ENCODE measurements at regions not wholly inside any gene's neighbourhood (a gene's known extent, or its start where the extent isn't known, plus 50 kb on each side); places are given as distances from the start of the nearest gene placed in this dataset.
"Not testable (repeated sequence)": the region's sequence is repeated elsewhere in the genome, so short reads cannot be mapped to it uniquely, and the experiment has no call there.

DNA sequence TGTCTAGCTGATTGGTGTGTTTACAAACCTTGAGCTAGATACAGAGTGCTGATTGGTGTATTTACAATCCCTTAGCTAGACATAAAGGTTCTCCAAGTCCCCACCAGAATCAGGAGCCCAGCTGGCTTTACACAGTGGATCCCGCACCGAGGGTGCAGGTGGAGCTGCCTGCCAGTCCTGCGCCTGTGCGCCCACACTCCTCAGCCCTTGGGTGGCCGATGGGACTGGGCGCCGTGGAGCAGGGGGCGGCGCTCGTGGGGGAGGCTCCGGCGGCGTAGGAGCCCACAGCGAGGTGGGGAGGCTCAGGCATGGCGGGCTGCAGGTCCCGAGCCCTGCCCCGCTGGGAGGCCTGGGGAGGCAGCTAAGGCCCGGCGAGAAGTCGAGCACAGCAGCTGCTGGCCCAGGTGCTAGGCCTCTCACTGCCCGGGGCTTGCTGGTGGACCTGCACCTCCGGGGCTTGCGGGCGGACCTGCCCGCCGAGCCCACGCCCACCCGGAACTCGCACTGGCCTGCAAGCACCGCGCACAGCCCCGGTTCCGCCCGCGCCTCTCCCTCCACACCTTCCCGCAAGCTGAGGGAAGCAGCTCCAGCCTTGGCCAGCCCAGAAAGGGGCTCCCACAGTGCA is 51.0 kb upstream of the CDYL start:
- ATAC-seq; intact Hi-C loops (cut with micrococcal nuclease); H3K27me3 Mint-ChIP-seq (ENCODE audit: low read depth in 2 of 2); H3K36me3 Mint-ChIP-seq; H3K27ac ChIP-seq (ENCODE audit: low read length); DNase-seq; H3K4me3 Mint-ChIP-seq; H3K27ac Mint-ChIP-seq; H3K27me3 ChIP-seq (ENCODE audit: control insufficient read depth, insufficient read depth, low read length); H3K9me3 Mint-ChIP-seq; H3K4me3 ChIP-seq (ENCODE audit: low read length); H3K4me1 ChIP-seq (ENCODE audit: control insufficient read depth, insufficient read depth, low read length); H3K36me3 ChIP-seq (ENCODE audit: control insufficient read depth, insufficient read depth, low read length); H3K9me3 ChIP-seq (ENCODE audit: control insufficient read depth, insufficient read depth, low read length): not testable (repeated sequence)
- H3K4me1 Mint-ChIP-seq = peaks cover 11 to 12% of the 10 kb centered on the region in 2 donors
- 97% methylated on average over 36 of the region's 36 CpGs for WGBS (ENCODE audit: insufficient coverage)

DNA sequence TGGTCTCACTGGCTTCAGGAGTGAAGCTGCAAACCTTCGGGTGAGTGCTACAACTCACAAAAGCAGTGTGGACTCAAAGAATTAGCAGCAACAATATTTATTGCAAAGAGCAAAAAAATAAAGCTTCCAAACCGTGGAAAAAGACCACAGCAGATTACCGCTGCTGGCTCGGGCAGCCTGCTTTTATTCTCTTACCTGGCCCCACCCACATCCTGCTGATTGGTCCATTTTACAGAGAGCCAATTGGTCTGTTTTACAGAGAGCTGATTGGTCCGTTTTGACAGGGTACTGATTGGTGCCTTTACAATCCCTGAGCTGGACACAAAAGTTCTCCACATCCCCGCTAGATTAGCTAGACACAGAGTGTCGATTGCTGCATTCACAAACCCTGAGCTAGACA is 51.5 kb upstream of the CDYL start:
- DNase-seq; H3K27ac Mint-ChIP-seq; H3K27me3 Mint-ChIP-seq (ENCODE audit: low read depth in 2 of 2); H3K4me1 ChIP-seq (ENCODE audit: control insufficient read depth, insufficient read depth, low read length); H3K9me3 Mint-ChIP-seq; intact Hi-C loops (cut with micrococcal nuclease); H3K27ac ChIP-seq (ENCODE audit: low read length); H3K36me3 ChIP-seq (ENCODE audit: control insufficient read depth, insufficient read depth, low read length); H3K36me3 Mint-ChIP-seq; H3K9me3 ChIP-seq (ENCODE audit: control insufficient read depth, insufficient read depth, low read length); ATAC-seq; H3K4me3 Mint-ChIP-seq; H3K27me3 ChIP-seq (ENCODE audit: control insufficient read depth, insufficient read depth, low read length); H3K4me3 ChIP-seq (ENCODE audit: low read length): not testable (repeated sequence)
- WGBS (ENCODE audit: insufficient coverage) = 95% methylated on average over 7 of the region's 7 CpGs
- H3K4me1 Mint-ChIP-seq = peaks cover 11 to 12% of the 10 kb centered on the region in 2 donors

DNA sequence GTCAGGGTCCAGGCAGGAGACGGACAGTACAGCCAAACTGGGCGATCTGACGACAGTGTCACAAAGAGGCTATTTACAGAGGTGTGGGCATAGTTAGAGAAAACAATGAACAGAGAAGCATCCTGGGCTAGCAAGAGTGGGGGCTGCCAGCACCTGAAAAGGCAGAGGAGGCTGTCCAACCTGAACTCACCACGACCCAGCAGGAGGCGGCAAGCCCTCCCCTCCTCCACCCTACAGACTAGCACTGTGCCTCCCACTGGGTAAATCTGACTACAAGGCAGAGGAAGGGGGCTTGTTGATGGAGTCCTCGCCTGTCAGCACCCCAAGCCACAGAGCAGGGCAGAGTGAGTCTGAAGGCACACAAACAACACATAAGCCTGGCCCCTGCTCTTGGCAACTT is 52.8 kb upstream of the CDYL start:
- no peak overlapping the region for H3K4me3 Mint-ChIP-seq
- peaks cover 2 to 7% of the 10 kb centered on the region in 2 donors for H3K27me3 Mint-ChIP-seq (ENCODE audit: low read depth in 2 of 2)
- Histone ChIP-seq H3K36me3 (ENCODE audit: control insufficient read depth, insufficient read depth, low read length) (no peaks in the 10 kb centered on the region), H3K27ac (ENCODE audit: low read length) (no peak overlapping the region), H3K27me3 (ENCODE audit: control insufficient read depth, insufficient read depth, low read length) (no peaks in the 10 kb centered on the region), H3K4me3 (ENCODE audit: low read length) (no peak overlapping the region), H3K9me3 (ENCODE audit: control insufficient read depth, insufficient read depth, low read length) (no peaks in the 10 kb centered on the region), H3K4me1 (ENCODE audit: control insufficient read depth, insufficient read depth, low read length) (peaks cover 4% of the 10 kb centered on the region)
- no peaks in the 10 kb centered on the region for H3K9me3 Mint-ChIP-seq
- ATAC-seq = no peak
- H3K36me3 Mint-ChIP-seq = no peaks in the 10 kb centered on the region
- no peak overlapping the region for H3K27ac Mint-ChIP-seq
- intact Hi-C loops (cut with micrococcal nuclease) = no loop called here
- DNase-seq = no peak
- no peak for TF ChIP-seq CTCF (IDR thresholded peaks at IDR 0.05)
- H3K4me1 Mint-ChIP-seq = peaks cover 10 to 11% of the 10 kb centered on the region in 2 donors
- 82% methylated on average over 5 of the region's 6 CpGs for WGBS (ENCODE audit: insufficient coverage)

GRCh38 chr6:4721368-4721767 is 54.8 kb upstream of the CDYL start:
- H3K4me1 ChIP-seq (ENCODE audit: control insufficient read depth, insufficient read depth, low read length); H3K36me3 ChIP-seq (ENCODE audit: control insufficient read depth, insufficient read depth, low read length); H3K9me3 Mint-ChIP-seq; H3K27ac Mint-ChIP-seq; H3K4me1 Mint-ChIP-seq; intact Hi-C loops (cut with micrococcal nuclease); H3K36me3 Mint-ChIP-seq; DNase-seq; H3K4me3 ChIP-seq (ENCODE audit: low read length); H3K27ac ChIP-seq (ENCODE audit: low read length); H3K4me3 Mint-ChIP-seq; ATAC-seq; H3K27me3 ChIP-seq (ENCODE audit: control insufficient read depth, insufficient read depth, low read length); H3K27me3 Mint-ChIP-seq (ENCODE audit: low read depth in 2 of 2); H3K9me3 ChIP-seq (ENCODE audit: control insufficient read depth, insufficient read depth, low read length): not testable (repeated sequence)
- WGBS (ENCODE audit: insufficient coverage) = 89% methylated on average over 3 of the region's 4 CpGs

GRCh38 chr6:4719491-4719890 is 56.7 kb upstream of the CDYL start:
- intact Hi-C loops (cut with micrococcal nuclease) = no loop called here
- ATAC-seq = no peak
- TF ChIP-seq CTCF (IDR thresholded peaks at IDR 0.05) = no peak
- Histone ChIP-seq H3K4me3 (ENCODE audit: low read length) (no peak overlapping the region), H3K36me3 (ENCODE audit: control insufficient read depth, insufficient read depth, low read length) (no peaks in the 10 kb centered on the region), H3K4me1 (ENCODE audit: control insufficient read depth, insufficient read depth, low read length) (no peaks in the 10 kb centered on the region), H3K27ac (ENCODE audit: low read length) (no peak overlapping the region), H3K9me3 (ENCODE audit: control insufficient read depth, insufficient read depth, low read length) (no peaks in the 10 kb centered on the region), H3K27me3 (ENCODE audit: control insufficient read depth, insufficient read depth, low read length) (no peaks in the 10 kb centered on the region)
- Mint-ChIP-seq H3K4me1 (peaks cover 9 to 13% of the 10 kb centered on the region in 2 donors), H3K9me3 (no peaks in the 10 kb centered on the region), H3K27me3 (ENCODE audit: low read depth in 2 of 2) (peaks cover 2 to 7% of the 10 kb centered on the region in 2 donors), H3K27ac (no peak overlapping the region), H3K36me3 (no peaks in the 10 kb centered on the region), H3K4me3 (no peak overlapping the region)
- DNase-seq = no peak
- 78% methylated on average over 1 of the region's 1 CpG for WGBS (ENCODE audit: insufficient coverage)
